Stimulated activated CD4-positive, alpha-beta T cell treated with anti-CD3 and anti-CD28 coated beads, Interleukin-1b, Interleukin-23, amount 100 ng/mL, for 4 hours (primary cell): ENCODE measurements at regions not wholly inside any gene's neighbourhood (a gene's known extent, or its start where the extent isn't known, plus 50 kb on each side); places are given as distances from the start of the nearest gene placed in this dataset.

Experiments used
- DNase-seq, 2 donors: peaks; one replicate each; pipeline ENCODE4 v3.0.0-alpha.2; 2020; ENCODE audit warnings: low read depth in 2 of 2

DNA sequence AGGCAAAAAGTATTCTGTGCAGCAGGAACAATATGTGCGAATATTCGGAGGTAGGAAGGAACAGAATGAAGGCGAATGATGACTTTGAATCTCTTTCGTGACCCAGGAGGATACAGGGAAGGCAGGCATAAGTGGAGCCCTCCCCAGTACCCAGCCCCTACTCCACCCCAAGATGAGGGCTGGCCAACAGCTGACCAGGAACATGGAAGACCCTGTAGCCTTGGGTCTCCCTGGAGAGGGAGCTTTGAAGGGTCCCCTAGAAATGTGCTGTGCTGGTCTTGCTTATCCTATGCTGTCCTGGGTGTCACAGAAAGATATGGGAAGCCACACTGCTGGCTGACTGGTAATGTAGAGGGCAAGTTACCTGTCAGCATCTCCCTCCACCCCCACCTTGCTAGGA, 113.7 kb upstream of the NCAM1 start:
- no peak for DNase-seq

DNA sequence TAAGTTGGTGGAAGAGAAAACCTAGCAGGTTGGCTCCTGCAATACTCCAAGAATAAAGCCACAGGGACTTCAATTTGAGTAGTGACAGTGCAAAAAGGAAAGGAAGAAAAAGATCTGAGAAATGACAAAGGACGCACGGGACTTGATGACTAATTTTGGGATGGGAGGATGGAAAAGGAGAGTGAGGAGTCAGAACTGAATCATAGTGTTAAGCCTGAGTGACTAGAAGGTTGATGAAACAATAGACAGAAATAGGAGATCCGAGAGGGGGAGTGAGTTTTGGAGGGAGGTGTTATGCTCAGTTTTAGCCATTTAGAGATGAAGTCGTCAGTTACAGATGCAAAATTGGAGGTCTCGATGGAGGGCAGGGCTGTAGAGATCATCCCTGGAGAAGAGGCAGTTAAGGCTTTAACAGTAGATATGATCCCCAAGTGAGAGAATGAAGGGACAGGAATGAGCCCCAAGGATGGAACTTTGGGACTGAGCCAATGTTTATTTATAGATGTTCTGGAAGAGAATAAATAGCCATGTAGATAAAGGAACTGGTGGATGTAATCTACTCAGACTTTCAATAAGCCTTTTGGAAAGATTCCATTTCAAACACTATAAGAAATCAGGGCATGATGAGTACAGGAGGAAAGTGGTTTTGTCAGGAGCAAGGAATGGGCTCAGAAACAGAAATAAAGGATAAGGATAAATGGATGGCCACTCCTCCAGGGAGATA, 108.9 kb upstream of the NCAM1 start:
- no peak for DNase-seq

DNA sequence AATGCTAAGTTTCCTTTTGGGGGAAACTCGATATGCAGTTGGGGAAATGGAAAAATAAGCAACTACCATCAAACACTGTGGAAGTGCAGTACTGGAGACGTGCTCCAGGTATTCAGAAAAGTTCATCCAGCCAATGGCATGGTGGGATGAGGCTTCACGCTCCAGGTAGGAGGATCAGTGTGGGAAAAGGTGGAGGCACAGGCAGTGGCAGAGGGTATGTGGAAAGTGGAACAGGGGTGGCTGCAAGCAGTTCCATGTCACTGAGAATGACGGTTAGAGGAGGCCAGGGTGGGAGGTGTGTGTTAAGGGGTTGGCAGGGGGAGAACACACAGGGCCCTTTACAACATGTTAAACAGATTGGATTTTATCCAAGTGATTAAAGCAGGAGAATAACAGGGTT, 105.1 kb upstream of the NCAM1 start:
- DNase-seq = no peak

DNA sequence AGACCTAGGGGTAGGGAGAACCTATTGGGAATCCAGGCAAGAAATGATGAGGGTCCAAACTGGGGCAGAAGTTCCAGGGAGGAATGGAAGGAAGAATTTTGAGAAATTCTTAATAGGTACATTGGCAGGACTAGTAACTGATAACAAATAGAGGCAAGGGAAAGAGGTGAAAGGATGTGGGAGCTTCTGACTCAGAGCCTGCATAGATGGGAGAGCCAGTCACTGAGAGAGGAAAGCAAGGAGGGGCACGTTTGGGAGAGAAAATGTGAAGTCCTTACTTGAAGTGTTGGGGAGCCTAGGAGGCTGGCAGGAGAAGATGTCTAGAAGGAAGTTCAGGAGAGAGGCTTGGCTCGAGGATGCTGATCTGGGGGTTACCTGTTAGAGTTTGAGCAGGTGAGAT, 104.6 kb upstream of the NCAM1 start:
- no peak for DNase-seq

DNA sequence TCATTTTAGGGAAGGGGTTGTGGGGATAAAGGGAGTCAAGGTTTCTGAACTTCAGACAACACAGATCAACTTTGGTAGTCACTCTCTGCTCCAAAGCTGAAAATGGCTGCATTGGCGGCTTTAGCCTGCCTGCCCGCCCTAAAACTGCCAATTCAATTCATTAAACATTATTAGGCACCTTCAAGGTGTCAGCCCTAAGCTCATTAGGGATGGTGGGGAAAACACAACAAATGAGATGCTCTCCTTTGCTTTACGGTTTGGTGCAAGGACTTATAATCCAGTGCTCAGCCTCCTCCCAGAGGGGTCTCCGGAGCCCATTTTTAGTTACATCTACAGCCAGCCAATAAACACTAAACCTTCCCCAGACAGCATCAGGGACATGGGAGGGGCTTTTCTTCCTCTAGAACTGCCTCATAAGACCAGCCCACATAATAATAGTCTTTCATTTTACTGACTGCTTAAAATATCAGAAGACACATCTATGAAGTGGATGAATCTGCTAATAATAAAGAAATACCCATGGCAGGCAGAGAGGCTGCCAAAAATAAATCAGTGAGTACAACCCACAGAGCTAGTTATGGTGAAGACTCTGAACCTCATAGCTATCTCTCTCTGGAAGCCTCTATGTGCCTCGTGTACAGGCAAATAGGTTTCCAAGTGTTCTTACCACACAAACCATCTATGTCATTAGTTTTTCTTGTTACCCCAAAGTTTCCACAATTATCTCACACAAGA, 102.8 kb upstream of the NCAM1 start:
- no peak for DNase-seq

DNA sequence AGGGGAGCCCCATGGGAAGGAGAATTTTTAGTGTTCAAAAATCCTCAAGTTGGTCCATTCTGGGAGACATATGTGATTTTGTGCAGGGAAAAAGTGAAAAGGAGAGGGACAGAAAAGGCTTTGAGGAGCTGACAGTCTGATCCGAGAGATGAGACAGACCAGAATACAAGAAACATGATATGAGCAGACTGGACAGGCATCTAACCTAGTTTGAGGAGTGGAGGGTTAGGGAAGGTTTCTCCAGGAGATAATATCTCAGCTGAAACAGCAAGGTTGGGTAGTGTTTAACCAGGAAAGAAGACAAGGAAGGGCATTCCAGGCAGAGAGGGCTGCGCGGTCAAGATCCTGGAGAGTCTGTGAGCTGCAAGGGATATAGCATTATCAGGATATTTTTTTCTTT, 101.4 kb upstream of the NCAM1 start:
- DNase-seq = no peak

DNA sequence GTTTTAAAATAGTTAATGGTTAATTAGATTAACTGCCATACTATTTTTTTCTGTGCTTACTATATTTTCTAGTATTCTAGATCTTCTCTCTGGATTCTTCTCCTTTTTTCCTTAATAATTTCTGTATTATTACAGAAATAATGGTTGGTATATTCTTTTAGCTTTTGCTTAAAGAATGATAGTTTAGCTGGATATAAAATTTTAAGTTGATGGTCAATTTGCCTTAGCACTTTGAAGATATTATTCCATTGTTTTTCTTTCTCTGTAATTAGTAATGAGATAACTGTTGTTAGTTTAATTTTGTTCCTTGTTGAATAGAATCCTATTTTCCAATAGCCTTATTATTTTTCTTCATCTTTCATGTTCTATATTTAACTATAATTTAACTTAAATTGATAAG, 99.9 kb upstream of the NCAM1 start:
- no peak for DNase-seq

DNA sequence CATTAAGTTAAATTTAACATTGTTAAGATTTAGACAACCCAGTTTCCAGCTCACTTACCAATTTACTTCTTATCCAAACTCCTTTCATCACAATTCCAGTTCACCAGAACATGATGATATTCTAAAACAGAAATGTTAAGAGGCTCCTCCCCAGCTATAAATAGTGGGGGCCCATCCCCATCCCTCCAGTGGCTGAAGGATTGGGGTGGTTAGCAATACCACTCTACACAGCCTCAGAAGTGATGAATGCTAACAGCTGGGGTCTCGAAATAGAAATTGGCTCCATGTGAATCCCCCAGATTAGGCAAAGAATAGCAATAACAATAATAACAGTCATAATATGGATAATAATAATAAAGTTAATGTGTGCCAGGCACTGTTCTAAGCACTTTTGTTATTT, 97.9 kb upstream of the NCAM1 start:
- DNase-seq = no peak

DNA sequence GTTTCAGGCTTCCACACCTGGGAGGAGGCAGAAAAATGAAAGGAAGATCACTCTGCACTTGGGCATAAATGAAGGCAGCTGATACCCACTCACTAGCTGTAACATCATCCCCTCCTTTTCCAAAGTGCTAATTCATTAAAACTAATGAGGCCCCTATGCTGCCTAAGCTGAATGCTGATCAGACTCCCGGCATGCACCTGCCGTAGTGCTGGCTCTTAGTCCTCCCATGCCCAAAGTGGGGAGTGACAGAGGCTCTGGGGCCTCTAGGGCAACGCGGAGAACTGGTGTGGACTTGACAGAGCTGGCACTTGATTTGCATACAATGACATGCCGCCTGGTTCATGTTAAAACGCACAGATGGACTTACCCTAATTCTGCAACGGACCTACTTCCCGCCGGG, 96.5 kb upstream of the NCAM1 start:
- no peak for DNase-seq

DNA sequence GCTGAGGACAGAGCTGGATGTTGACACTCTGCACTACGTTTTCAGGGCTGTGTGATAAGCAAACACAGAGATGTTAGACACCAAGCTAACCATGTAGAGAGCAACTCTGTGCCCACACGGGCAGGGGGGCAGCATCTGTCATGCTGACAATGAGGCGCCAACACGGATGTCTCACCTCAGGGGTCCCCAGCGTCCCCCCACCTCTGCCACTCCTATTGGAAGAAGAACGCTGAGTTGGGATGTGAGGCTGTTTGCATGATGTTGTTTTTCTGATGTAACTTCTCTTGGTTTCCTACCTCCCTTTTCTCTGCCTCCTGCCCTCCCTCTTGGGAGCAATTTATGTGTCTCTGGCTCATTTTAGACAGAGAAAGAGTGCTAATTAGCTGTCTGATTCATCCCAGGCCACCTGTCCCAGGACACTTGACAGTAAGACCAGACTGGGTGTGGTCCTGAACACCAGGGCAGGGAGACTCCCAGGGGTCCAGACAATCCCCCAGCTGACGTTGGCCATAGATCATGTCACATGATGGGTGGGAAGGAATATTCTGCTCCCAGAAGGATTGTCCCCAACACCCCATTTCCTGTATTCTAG, 89.2 kb upstream of the NCAM1 start:
- no peak for DNase-seq

DNA sequence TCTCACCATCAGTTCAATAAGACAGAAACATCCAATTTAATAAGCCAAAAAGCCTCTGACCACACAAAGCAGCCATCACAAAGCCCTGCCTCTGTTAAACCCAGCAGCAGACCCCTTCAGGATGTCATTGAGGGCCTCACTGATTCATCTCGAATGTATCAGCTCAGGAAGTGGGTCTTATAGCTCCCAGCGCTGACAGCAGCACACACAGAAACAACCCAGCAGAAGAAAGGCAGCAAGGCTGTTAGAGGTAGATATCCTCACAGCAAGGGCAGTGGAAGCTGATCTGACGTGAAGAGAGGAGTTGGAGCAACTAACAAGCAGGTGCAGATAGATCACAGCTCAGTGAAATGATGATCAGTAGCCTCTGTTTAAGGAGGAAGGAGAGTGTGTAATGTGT, 86.2 kb upstream of the NCAM1 start:
- DNase-seq = no peak

DNA sequence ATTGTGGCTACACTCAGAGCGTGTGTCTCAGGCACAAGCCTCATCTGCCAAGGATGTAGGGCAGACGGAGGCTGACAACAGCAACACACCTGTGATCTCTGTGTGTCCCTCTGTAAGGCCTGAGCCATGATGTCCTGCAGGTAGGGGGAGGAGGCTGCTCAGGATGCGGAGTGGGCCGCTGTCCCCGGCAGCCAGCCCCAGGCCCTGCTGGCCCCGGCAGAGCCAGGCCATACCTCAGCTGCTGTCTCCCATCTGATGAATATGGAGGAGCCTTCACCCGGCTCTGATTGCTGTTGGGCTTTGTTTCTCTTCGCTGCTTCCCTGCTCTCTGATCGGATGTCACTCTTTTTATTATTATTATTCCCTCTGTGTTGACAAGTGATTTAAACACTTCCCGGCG, 83.6 kb upstream of the NCAM1 start:
- DNase-seq = no peak

DNA sequence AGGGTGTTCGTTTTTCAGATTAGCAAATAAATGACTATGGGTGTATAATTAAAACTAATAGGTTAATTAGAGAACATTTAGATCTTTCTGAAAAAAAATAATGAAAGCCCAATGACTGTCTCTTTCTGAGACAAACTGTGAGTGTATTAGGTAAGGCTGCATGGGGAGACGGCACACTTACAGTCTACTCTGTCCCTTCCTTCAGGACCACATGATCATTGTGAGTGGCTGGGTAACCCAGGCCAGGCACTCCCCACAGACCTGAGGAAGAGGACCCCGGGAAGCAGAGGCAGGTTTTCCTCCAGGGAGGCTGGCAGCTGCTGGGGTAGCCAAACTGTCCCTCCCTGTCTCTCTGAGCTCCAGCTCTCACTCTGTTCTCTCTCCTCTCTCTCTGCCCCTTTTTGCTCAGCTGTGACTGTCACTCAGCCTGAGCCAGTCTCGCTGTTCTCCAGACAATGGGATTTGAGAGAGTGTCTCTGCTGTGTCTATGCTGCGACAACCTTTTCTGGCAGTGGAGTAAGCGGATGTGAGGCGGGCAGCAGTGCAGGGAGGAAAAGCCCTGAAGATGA, 83.1 kb upstream of the NCAM1 start:
- DNase-seq = no peak

DNA sequence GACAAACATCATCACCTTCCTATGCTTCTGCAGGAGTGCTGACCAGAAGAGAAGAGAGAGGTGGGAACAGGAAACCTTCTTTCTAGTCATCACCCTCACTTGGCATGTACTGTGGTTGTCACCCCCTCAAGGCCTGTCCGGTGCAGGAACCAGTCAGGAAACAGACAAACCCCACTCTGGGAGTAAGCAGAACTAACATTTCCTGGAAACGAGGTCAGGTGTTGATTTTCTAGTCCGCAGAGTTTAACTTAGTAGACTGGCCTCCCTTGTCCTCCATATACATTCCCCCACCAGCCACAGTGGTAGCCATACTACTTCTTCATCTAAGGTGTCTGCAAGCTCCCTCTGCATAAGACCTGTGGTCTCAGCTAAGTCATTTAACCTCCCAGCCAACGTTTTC, 80.7 kb upstream of the NCAM1 start:
- no peak for DNase-seq

DNA sequence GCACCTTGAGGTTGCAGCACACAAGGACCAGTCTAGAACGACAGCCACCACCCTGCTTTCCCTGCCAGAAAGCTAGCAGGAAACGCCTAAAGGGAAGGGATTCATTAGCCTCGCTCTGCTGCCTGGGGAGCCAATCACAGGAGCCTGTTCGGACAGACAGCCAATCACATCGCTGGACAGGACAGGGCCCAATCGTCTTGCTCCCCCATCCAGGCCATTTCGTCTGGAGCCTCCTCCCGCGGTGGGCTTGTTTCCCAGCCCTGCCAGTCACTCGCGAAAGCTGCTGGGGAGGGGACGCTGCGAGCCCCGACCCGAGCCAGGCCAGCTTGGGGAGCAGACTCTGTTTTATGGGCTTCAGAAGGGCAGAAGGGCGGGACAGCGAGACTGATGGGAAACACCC, 79.8 kb upstream of the NCAM1 start:
- no peak for DNase-seq

DNA sequence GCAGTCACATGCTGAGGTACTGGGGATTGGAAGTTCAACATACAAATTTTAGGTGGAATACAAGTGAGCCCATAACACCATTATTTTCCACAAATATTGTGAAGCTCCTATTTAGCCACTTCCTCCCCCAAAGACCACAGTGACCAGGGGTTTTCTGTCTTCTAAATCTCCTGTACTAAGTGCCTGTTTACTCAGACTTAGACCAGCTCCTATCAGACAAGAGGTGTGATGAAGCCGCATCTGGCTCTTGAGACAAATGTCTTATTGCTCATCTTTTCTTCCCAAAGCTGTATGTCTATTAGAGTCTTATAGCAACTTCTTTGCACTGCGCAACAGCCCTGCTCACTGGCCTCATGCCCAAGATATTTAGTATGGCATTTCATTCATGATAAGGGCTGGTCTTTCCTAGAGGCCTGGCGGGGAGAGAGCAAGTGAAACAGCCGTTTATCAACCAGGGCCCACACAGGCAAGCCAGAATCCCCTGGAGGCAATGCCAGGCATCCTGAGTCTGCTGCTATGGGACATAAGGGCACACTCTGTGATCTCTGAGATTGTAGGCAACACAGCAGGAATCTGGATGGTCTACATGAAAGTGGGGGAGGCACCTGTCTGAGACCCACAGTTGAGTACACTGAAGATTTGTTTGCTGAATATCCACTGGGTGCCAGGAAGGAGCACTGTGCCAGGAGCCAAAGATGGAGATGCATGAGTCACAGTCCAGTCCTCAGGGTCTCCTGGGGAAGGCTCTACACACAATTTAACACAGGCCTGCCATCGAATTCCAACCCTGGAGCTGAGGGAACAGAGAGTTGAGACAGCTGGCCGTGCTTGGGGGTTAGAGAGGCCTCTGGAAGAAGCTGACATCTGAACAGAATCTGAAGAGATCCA, 78.5 kb upstream of the NCAM1 start:
- DNase-seq = no peak

DNA sequence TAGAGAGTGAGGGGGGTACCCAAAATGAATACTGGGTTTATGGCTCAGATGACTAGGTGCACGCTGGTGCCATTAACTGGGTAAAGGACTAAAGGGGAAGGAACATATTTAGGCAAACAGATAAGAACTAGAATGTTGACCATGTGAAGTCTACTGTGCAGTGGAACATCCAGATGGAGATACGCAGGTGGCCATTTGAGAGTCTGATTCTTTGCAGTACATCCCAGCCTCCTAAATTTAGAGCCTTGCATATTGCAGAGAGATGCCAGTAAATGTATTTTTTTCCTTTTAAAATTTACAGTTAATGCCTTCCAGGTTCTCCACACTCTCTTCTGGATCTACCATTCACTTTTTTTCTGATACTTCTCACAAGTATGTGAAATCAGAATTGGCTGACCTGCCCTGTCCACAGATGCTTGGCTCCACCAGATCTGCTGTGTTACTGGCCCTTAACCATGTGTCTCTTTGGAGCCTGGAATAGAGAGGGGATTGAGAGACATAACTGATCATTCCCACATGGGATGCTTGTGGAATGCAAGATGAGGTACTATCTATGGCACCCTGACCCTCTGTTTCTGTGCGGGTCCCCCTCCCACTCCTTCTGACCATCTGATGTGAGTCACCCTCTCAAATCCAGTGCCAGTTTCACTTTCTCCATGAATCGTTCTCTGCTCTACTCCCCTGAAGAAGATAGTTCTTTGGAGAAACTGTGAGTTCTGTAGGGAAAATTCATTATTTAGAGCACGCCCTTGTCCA, 77.0 kb upstream of the NCAM1 start:
- no peak for DNase-seq

DNA sequence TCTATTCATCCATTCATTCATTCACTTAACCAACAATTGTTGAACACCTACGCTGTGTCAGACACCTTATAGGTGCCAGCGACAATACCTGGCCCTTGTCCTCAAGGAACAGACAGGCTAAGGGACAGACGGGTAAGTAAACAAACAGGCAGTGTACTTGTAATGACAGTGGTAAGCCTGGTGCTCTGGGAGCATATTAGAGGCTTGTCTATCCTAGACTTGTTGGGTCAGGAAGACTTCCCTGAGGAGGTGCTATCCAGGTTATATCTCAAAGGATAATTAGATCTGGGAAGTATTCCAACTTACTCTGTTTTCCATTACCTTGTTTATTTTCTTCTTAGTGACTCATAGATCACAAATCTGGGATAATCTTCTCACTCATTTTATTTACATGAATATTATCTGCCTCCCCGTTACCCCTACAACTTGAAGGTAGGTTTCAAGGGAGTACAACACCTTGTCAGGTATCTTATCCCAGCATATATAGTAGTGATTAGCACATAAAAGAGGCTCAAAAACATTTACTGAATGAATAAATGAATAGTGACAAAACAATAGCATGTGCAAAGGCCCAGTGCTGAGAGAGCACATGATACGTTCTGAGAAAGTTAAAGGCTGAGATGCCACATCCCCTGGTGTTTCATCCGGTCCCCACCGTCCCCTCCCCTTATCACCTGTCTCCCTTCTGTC, 75.3 kb upstream of the NCAM1 start:
- DNase-seq = no peak

DNA sequence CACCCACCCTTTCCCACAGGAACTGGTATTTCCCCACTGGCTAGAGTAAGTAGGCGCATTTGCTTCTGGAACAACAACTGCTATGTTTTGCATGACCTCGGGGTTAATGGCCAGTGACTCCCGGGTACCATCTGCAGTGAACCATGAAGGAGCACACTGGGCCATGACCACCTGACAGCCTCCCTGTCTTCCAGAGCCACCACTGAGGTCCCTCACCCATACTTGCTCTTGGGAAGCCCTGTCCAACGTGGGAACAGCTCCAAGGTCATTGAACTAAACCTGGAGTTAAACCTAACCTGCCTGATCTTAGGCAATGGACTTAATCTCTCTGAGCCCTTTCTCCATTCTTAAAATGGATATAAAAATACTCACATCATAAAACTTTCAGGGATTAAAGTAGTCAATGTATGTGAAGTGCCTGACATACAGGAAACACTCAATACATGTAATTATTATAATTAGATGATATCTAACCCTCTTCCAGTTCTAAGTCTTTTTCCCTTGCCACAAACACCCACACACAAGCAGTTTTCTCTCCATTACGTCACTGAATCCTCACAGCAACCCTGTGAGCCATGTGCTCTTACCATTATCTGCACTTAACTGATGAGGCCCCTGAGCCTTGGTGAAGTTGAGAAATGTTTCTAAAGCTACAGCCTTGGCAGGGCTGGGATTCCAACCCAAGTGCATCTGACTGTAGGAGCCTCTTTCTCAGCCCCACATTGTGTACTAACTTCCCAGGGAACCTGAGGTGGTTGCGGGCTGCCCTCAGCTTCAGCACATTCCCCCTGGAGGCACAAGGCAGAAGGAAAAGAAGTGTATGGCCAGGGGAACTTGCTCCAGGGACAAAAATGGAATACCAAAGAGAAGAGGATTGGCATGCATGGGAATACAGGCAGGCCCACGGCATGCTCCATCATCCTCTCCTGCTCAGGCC, 74.5 kb upstream of the NCAM1 start:
- no peak for DNase-seq

DNA sequence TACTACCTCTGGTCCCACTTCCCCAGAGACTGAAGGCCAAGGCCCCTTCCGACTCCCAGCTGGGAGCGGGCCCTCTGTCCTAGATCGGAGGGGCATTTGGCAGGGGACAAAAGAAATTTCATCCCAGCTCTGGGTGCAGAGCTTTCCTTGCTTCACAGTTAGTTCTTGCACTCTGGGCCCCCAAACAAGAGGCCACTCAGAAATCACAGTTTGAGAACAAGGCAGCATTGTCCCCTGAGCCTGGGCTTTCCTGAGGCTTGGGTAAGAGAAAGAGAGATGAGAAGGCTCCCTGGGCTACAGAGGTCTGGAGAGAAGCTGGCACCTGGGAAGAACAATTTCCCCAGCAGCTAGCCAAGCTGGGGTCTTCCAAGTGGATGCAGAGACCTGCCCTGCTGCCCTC, 71.8 kb upstream of the NCAM1 start:
- DNase-seq = no peak
